ENCODE measurements at regions not wholly inside any gene's neighbourhood (a gene's known extent, or its start where the extent isn't known, plus 50 kb on each side); places are given as distances from the start of the nearest gene placed in this dataset.

DNA sequence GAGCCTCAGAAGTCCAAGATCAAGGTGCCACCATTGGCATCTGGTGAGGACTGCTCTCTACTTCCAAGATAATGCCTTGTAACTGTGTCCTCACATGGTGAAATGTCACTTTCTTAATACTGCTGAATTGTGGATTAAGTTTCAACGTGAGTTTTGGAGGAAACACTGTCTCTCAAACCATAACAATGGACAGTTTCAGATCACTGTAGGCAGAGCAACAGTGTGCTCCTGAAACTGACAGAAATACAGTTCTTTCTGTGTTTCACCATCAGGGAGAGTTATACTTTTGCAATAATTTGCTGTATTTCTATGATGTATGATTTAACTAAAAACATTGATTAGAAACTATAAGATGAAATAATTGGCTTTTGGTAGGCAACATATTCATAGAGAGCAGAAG is 1780.5 kb upstream of the CDH6 start:
- TF ChIP-seq, protein P1, sequence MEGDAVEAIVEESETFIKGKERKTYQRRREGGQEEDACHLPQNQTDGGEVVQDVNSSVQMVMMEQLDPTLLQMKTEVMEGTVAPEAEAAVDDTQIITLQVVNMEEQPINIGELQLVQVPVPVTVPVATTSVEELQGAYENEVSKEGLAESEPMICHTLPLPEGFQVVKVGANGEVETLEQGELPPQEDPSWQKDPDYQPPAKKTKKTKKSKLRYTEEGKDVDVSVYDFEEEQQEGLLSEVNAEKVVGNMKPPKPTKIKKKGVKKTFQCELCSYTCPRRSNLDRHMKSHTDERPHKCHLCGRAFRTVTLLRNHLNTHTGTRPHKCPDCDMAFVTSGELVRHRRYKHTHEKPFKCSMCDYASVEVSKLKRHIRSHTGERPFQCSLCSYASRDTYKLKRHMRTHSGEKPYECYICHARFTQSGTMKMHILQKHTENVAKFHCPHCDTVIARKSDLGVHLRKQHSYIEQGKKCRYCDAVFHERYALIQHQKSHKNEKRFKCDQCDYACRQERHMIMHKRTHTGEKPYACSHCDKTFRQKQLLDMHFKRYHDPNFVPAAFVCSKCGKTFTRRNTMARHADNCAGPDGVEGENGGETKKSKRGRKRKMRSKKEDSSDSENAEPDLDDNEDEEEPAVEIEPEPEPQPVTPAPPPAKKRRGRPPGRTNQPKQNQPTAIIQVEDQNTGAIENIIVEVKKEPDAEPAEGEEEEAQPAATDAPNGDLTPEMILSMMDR (conservative IDR thresholded peaks at IDR 0.05 in 1 of 2, IDR thresholded peaks at IDR 0.05 in 1 of 2; ENCODE audit: low read depth in 1 of 2, low read length in 2 of 2) = no peak
- TF ChIP-seq EZH2 (IDR thresholded peaks at IDR 0.05; ENCODE audit: low read length, missing control alignments) = no peak

Data from fibroblast of lung (primary cell).